Thyroid gland (tissue), 4 donors: ENCODE measurements at regions not wholly inside any gene's neighbourhood (a gene's known extent, or its start where the extent isn't known, plus 50 kb on each side); places are given as distances from the start of the nearest gene placed in this dataset.

Source experiments
- DNase-seq, 2 donors: peaks; one replicate each; pipeline ENCODE4 v3.0.0-alpha.2; 2019
- H3K27ac ChIP-seq, 3 donors: fragments of 200-600 bp; sonication (generic); 1 replicate in 2 of 3; 2 replicates in 1 of 3; pipeline ENCODE4 v1.5.1; 2016 to 2019; ENCODE audit warnings: mild to moderate bottlenecking in 1 of 3, moderate library complexity in 1 of 3
- H3K27me3 ChIP-seq: fragments of 200-600 bp; sonication (generic); one replicate; pipeline ENCODE4 v1.5.1; 2019
- H3K36me3 ChIP-seq, 2 donors: fragments of 200-600 bp; sonication (generic); one replicate each; pipeline ENCODE4 v1.5.1; 2016 to 2019
- H3K4me1 ChIP-seq, 2 donors: fragments of 200-600 bp; sonication (generic); one replicate each; pipeline ENCODE4 v1.5.1; 2017 to 2019
- H3K4me3 ChIP-seq, 3 donors: fragments of 200-600 bp; sonication (generic); replicated peaks in 1 of 3; 1 replicate in 2 of 3; 2 replicates in 1 of 3; pipeline ENCODE4 v1.5.1; 2016; ENCODE audit warnings: mild to moderate bottlenecking in 1 of 3
- H3K9me3 ChIP-seq: fragments of 200-600 bp; sonication (generic); one replicate; pipeline ENCODE4 v1.5.1; 2017
- POLR2A ChIP-seq, 2 donors: fragments of 450-650 bp; IDR thresholded peaks; one replicate each; pipeline ENCODE4 v1.6.1; 2017; ENCODE audit warnings: antibody characterized with exemption in 2 of 2, mild to moderate bottlenecking in 2 of 2, moderate library complexity in 1 of 2
- WGBS, 2 donors: methylation state at CpG; one replicate each; pipeline ENCODE4 v1.1.5; 2017; 5-methylcytosine and 5-hydroxymethylcytosine counted together
- intact Hi-C: fragments of 100-400 bp; cut with DNase I; formaldehyde crosslinking; loops from one replicate; pipeline ENCODE4 v1.15.1; 2023
- TF ChIP-seq, protein P1 (sequence below), 6 experiments: fragments of 200-600 bp in 3 of 6; fragments of 450-650 bp in 3 of 6; sonication (generic) in 3 of 6; IDR thresholded peaks; one replicate each; pipeline ENCODE4 v1.5.1; 2016 to 2019; ENCODE audit warnings: antibody characterized with exemption in 6 of 6, mild to moderate bottlenecking in 2 of 6, inconsistent platforms in 1 of 6, moderate library complexity in 1 of 6

DNA sequence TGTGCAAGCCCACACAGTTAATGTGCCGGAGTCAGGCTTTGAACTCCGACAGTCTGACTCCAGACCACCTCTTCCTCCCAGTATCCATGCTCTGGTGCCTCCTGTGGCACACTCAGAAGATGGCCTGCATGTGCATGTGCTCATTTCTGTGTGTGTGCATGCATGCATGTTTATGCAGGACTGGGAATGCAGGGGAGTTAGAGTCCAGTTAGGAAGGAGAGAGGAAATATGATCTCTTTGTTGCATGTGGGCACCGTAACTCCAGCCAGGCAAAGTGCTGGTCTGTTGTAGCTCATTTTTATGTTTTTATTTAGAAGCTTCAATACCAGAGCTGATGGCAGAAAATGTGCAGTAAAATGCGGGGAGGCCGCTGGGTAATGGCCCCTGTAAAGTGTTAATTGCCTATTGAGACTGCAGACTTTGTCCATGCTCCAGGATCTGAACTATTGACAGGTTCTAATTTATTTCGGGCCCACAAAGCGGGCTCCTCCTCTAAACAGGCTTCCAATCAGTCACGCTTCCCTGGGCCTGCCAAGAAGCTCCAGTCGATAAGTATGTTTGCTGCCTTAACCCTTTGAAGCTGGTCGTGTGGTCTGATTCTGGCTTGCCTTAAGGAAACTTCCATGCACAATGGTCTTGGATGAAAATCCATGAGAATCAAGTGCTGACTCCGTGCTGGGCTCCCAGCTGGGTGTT lies 248.3 kb downstream of the DHX35 start:
- DNase-seq, result no peak
- no peak overlapping the region for H3K27ac ChIP-seq
- no peak overlapping the region for H3K4me3 ChIP-seq
- no peaks in the 10 kb centered on the region for H3K9me3 ChIP-seq
- no peak for TF ChIP-seq POLR2A (IDR thresholded peaks at IDR 0.05)
- TF ChIP-seq, protein P1, sequence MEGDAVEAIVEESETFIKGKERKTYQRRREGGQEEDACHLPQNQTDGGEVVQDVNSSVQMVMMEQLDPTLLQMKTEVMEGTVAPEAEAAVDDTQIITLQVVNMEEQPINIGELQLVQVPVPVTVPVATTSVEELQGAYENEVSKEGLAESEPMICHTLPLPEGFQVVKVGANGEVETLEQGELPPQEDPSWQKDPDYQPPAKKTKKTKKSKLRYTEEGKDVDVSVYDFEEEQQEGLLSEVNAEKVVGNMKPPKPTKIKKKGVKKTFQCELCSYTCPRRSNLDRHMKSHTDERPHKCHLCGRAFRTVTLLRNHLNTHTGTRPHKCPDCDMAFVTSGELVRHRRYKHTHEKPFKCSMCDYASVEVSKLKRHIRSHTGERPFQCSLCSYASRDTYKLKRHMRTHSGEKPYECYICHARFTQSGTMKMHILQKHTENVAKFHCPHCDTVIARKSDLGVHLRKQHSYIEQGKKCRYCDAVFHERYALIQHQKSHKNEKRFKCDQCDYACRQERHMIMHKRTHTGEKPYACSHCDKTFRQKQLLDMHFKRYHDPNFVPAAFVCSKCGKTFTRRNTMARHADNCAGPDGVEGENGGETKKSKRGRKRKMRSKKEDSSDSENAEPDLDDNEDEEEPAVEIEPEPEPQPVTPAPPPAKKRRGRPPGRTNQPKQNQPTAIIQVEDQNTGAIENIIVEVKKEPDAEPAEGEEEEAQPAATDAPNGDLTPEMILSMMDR (IDR thresholded peaks at IDR 0.05), result no peak
- H3K36me3 ChIP-seq, result no peaks in the 10 kb centered on the region
- no peaks in the 10 kb centered on the region for H3K27me3 ChIP-seq
- WGBS, 2 donors, result 38 to 47% methylated on average over 10 to 11 of the region's 11 CpGs
- H3K4me1 ChIP-seq, result no peaks in the 10 kb centered on the region
- intact Hi-C loops, result no loop called here

- Histone ChIP-seq H3K36me3 (no peaks in the 10 kb centered on the region), H3K4me1 (no peaks in the 10 kb centered on the region), H3K4me3 (no peak overlapping the region), H3K27me3 (no peaks in the 10 kb centered on the region), H3K27ac (no peak overlapping the region), H3K9me3 (no peaks in the 10 kb centered on the region)
- no peak for DNase-seq
- WGBS, 2 donors, result 54 to 65% methylated on average over 4 of the region's 4 CpGs
- intact Hi-C loops, result no loop called here
- TF ChIP-seq POLR2A (IDR thresholded peaks at IDR 0.05), result no peak
- TF ChIP-seq, protein P1 (IDR thresholded peaks at IDR 0.05), result no peak
Observed at GRCh38 chr20:39206899-39207564, 244.9 kb downstream of the DHX35 start.

- Histone ChIP-seq H3K4me3 (no peak overlapping the region), H3K4me1 (no peaks in the 10 kb centered on the region), H3K27ac (no peak overlapping the region), H3K9me3 (no peaks in the 10 kb centered on the region), H3K27me3 (no peaks in the 10 kb centered on the region), H3K36me3 (no peaks in the 10 kb centered on the region)
- intact Hi-C loops, result no loop called here
- 51 to 53% methylated on average over 8 of the region's 8 CpGs for WGBS, 2 donors
- no peak for DNase-seq
- TF ChIP-seq, protein P1 (IDR thresholded peaks at IDR 0.05), result no peak
Observed at GRCh38 chr20:39195582-39196021, 233.5 kb downstream of the DHX35 start.

GRCh38 chr20:39190666-39191570 lies 228.8 kb downstream of the DHX35 start:
- Histone ChIP-seq H3K4me1 (no peaks in the 10 kb centered on the region), H3K27ac (no peak overlapping the region), H3K36me3 (no peaks in the 10 kb centered on the region), H3K4me3 (no peak overlapping the region), H3K9me3 (no peaks in the 10 kb centered on the region), H3K27me3 (no peaks in the 10 kb centered on the region)
- intact Hi-C loops, result no loop called here
- TF ChIP-seq, protein P1 (IDR thresholded peaks at IDR 0.05), result no peak
- no peak for TF ChIP-seq POLR2A (IDR thresholded peaks at IDR 0.05)
- DNase-seq, result no peak
- 78 to 87% methylated on average over 5 to 11 of the region's 12 CpGs for WGBS, 2 donors
